ENCODE measurements at regions not wholly inside any gene's neighbourhood (a gene's known extent, or its start where the extent isn't known, plus 50 kb on each side); places are given as distances from the start of the nearest gene placed in this dataset.
A peak's percentile ranks its signal among the peaks of the same experiment; 100 is the strongest.
"Not testable (repeated sequence)": the region's sequence is repeated elsewhere in the genome, so short reads cannot be mapped to it uniquely, and the experiment has no call there.

- DNase-seq (ENCODE audit: low spot score), result no peak
- no TSS peak for BruUV-seq (replicated peaks)
- Histone ChIP-seq H3K36me3 (ENCODE audit: insufficient read depth, low read length) (no peaks in the 10 kb centered on the region), H4K20me1 (ENCODE audit: insufficient read depth, low read length) (no peaks in the 10 kb centered on the region), H3K27ac (ENCODE audit: low read depth, low read length, poor library complexity, severe bottlenecking) (no peak overlapping the region), H3K4me1 (ENCODE audit: insufficient read depth, low read length, poor library complexity, severe bottlenecking) (no peaks in the 10 kb centered on the region), H2AFZ (ENCODE audit: low read length) (no peak overlapping the region), H3K4me3 (ENCODE audit: low read depth, low read length, poor library complexity, severe bottlenecking) (no peak overlapping the region), H3K9me3 (ENCODE audit: low read length) (no peaks in the 10 kb centered on the region), H3K9me2 (ENCODE audit: insufficient read depth, low read length) (no peaks in the 10 kb centered on the region), H3K79me2 (ENCODE audit: insufficient read depth, low read depth, low read length) (no peaks in the 10 kb centered on the region), H3K4me2 (ENCODE audit: low read length) (no peak overlapping the region)
- TF ChIP-seq, protein P1, sequence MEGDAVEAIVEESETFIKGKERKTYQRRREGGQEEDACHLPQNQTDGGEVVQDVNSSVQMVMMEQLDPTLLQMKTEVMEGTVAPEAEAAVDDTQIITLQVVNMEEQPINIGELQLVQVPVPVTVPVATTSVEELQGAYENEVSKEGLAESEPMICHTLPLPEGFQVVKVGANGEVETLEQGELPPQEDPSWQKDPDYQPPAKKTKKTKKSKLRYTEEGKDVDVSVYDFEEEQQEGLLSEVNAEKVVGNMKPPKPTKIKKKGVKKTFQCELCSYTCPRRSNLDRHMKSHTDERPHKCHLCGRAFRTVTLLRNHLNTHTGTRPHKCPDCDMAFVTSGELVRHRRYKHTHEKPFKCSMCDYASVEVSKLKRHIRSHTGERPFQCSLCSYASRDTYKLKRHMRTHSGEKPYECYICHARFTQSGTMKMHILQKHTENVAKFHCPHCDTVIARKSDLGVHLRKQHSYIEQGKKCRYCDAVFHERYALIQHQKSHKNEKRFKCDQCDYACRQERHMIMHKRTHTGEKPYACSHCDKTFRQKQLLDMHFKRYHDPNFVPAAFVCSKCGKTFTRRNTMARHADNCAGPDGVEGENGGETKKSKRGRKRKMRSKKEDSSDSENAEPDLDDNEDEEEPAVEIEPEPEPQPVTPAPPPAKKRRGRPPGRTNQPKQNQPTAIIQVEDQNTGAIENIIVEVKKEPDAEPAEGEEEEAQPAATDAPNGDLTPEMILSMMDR (conservative IDR thresholded peaks at IDR 0.05; ENCODE audit: low read length), result no peak
- no peak for TF ChIP-seq EZH2phosphoT487 (IDR thresholded peaks at IDR 0.05; ENCODE audit: borderline replicate concordance, low read depth, low read length)
- POLR2A ChIA-PET, result interaction anchor here (1.5 kb wide), 1 partner anchor 11 kb away, joined by 3 read pairs; no protein-coding TSS in a partner anchor
- intact Hi-C loops (cut with micrococcal nuclease; ENCODE audit: unreplicated experiment), result no loop called here
- CTCF ChIA-PET (ENCODE audit: unreplicated experiment), result no interaction called here
Observed at GRCh38 chr12:17015501-17015900, 409.5 kb upstream of the LMO3 start.

GRCh38 chr12:17007442-17008040 lies 401.6 kb upstream of the LMO3 start:
- H3K4me1 ChIP-seq (ENCODE audit: insufficient read depth, low read length, poor library complexity, severe bottlenecking); H2AFZ ChIP-seq (ENCODE audit: low read length); H3K9me2 ChIP-seq (ENCODE audit: insufficient read depth, low read length); intact Hi-C loops (cut with micrococcal nuclease; ENCODE audit: unreplicated experiment); H3K9me3 ChIP-seq (ENCODE audit: low read length); H4K20me1 ChIP-seq (ENCODE audit: insufficient read depth, low read length); BruUV-seq (replicated peaks); DNase-seq (ENCODE audit: low spot score); H3K4me2 ChIP-seq (ENCODE audit: low read length); H3K4me3 ChIP-seq (ENCODE audit: low read depth, low read length, poor library complexity, severe bottlenecking); CTCF ChIA-PET (ENCODE audit: unreplicated experiment); H3K36me3 ChIP-seq (ENCODE audit: insufficient read depth, low read length); H3K27ac ChIP-seq (ENCODE audit: low read depth, low read length, poor library complexity, severe bottlenecking); H3K79me2 ChIP-seq (ENCODE audit: insufficient read depth, low read depth, low read length): not testable (repeated sequence)
- POLR2A ChIA-PET, result interaction anchor here (0.6 kb wide), 1 partner anchor 80 kb away, joined by 3 read pairs; no protein-coding TSS in a partner anchor

GRCh38 chr12:16998538-16998937 lies 392.6 kb upstream of the LMO3 start:
- CTCF ChIA-PET (ENCODE audit: unreplicated experiment); BruUV-seq (replicated peaks); H3K4me1 ChIP-seq (ENCODE audit: insufficient read depth, low read length, poor library complexity, severe bottlenecking): not testable (repeated sequence)

GRCh38 chr12:16984484-16984883 lies 378.5 kb upstream of the LMO3 start:
- Histone ChIP-seq H3K79me2 (ENCODE audit: insufficient read depth, low read depth, low read length) (no peaks in the 10 kb centered on the region), H3K4me3 (ENCODE audit: low read depth, low read length, poor library complexity, severe bottlenecking) (no peak overlapping the region), H3K4me1 (ENCODE audit: insufficient read depth, low read length, poor library complexity, severe bottlenecking) (no peaks in the 10 kb centered on the region), H3K4me2 (ENCODE audit: low read length) (no peak overlapping the region), H4K20me1 (ENCODE audit: insufficient read depth, low read length) (no peaks in the 10 kb centered on the region), H2AFZ (ENCODE audit: low read length) (peak overlapping the region; percentile 52; the same call in 1 of the 2 replicates), H3K9me2 (ENCODE audit: insufficient read depth, low read length) (no peaks in the 10 kb centered on the region), H3K36me3 (ENCODE audit: insufficient read depth, low read length) (no peaks in the 10 kb centered on the region), H3K9me3 (ENCODE audit: low read length) (no peaks in the 10 kb centered on the region), H3K27ac (ENCODE audit: low read depth, low read length, poor library complexity, severe bottlenecking) (no peak overlapping the region)
- peak; percentile 40 for DNase-seq (ENCODE audit: low spot score)
- intact Hi-C loops (cut with micrococcal nuclease; ENCODE audit: unreplicated experiment), result no loop called here
- ChIA-PET POLR2A (no interaction called here), CTCF (ENCODE audit: unreplicated experiment) (no interaction called here)
- BruUV-seq (replicated peaks), result no TSS peak
- no peak for TF ChIP-seq EZH2phosphoT487 (IDR thresholded peaks at IDR 0.05; ENCODE audit: borderline replicate concordance, low read depth, low read length)
- TF ChIP-seq, protein P1 (conservative IDR thresholded peaks at IDR 0.05; ENCODE audit: low read length), result no peak

More at GRCh38 chr12:16998538-16998937, 392.6 kb upstream of the LMO3 start:
- H3K4me3 ChIP-seq (ENCODE audit: low read depth, low read length, poor library complexity, severe bottlenecking); H3K9me2 ChIP-seq (ENCODE audit: insufficient read depth, low read length); H2AFZ ChIP-seq (ENCODE audit: low read length); H3K4me2 ChIP-seq (ENCODE audit: low read length); DNase-seq (ENCODE audit: low spot score); POLR2A ChIA-PET; H3K79me2 ChIP-seq (ENCODE audit: insufficient read depth, low read depth, low read length); H3K36me3 ChIP-seq (ENCODE audit: insufficient read depth, low read length); H3K27ac ChIP-seq (ENCODE audit: low read depth, low read length, poor library complexity, severe bottlenecking); H3K9me3 ChIP-seq (ENCODE audit: low read length); intact Hi-C loops (cut with micrococcal nuclease; ENCODE audit: unreplicated experiment); H4K20me1 ChIP-seq (ENCODE audit: insufficient read depth, low read length): not testable (repeated sequence)
